ENCODE measurements at regions not wholly inside any gene's neighbourhood (a gene's known extent, or its start where the extent isn't known, plus 50 kb on each side); places are given as distances from the start of the nearest gene placed in this dataset.

- DNase-seq, result no peak
Observed at GRCh38 chr15:92224843-92225242, 168.8 kb upstream of the ST8SIA2 start.

- peak; percentile 27 for DNase-seq
Observed at GRCh38 chr15:92226020-92226612, 167.6 kb upstream of the ST8SIA2 start.

- no peak for DNase-seq
Observed at GRCh38 chr15:92228830-92229229, 164.9 kb upstream of the ST8SIA2 start.

GRCh38 chr15:92231461-92231860, 162.2 kb upstream of the ST8SIA2 start:
- DNase-seq, result no peak

GRCh38 chr15:92232317-92232716, 161.4 kb upstream of the ST8SIA2 start:
- DNase-seq, result no peak

GRCh38 chr15:92232876-92233275, 160.8 kb upstream of the ST8SIA2 start:
- no peak for DNase-seq

GRCh38 chr15:92243227-92243626, 150.5 kb upstream of the ST8SIA2 start:
- no peak for DNase-seq

- DNase-seq, result no peak
Observed at GRCh38 chr15:92244703-92245102, 149.0 kb upstream of the ST8SIA2 start.

- DNase-seq, result no peak
Observed at GRCh38 chr15:92247649-92248242, 145.9 kb upstream of the ST8SIA2 start.

GRCh38 chr15:92266796-92267685, 126.6 kb upstream of the ST8SIA2 start:
- DNase-seq, result no peak

GRCh38 chr15:92268900-92269299, 124.8 kb upstream of the ST8SIA2 start:
- DNase-seq, result no peak

GRCh38 chr15:92271179-92271578, 122.5 kb upstream of the ST8SIA2 start:
- DNase-seq, result no peak

- DNase-seq, result no peak
Observed at GRCh38 chr15:92272106-92272505, 121.6 kb upstream of the ST8SIA2 start.

- no peak for DNase-seq
Observed at GRCh38 chr15:92273286-92273685, 120.4 kb upstream of the ST8SIA2 start.

- DNase-seq, result no peak
Observed at GRCh38 chr15:92273723-92274122, 120.0 kb upstream of the ST8SIA2 start.

GRCh38 chr15:92277776-92278175, 115.9 kb upstream of the ST8SIA2 start:
- peak; percentile 46 for DNase-seq

- DNase-seq, result no peak
Observed at GRCh38 chr15:92283813-92284212, 109.9 kb upstream of the ST8SIA2 start.

GRCh38 chr15:92288755-92289154, 104.9 kb upstream of the ST8SIA2 start:
- no peak for DNase-seq

- no peak for DNase-seq
Observed at GRCh38 chr15:92289733-92290132, 103.9 kb upstream of the ST8SIA2 start.

- DNase-seq, result no peak
Observed at GRCh38 chr15:92290359-92290992, 103.2 kb upstream of the ST8SIA2 start.

GRCh38 chr15:92291900-92292299, 101.8 kb upstream of the ST8SIA2 start:
- DNase-seq, result no peak

- no peak for DNase-seq
Observed at GRCh38 chr15:92294759-92295158, 98.9 kb upstream of the ST8SIA2 start.

GRCh38 chr15:92304223-92304975, 89.3 kb upstream of the ST8SIA2 start:
- DNase-seq, result no peak

Measured in COR-L47 (cell line).